ENCODE measurements at regions not wholly inside any gene's neighbourhood (a gene's known extent, or its start where the extent isn't known, plus 50 kb on each side); places are given as distances from the start of the nearest gene placed in this dataset.

DNA sequence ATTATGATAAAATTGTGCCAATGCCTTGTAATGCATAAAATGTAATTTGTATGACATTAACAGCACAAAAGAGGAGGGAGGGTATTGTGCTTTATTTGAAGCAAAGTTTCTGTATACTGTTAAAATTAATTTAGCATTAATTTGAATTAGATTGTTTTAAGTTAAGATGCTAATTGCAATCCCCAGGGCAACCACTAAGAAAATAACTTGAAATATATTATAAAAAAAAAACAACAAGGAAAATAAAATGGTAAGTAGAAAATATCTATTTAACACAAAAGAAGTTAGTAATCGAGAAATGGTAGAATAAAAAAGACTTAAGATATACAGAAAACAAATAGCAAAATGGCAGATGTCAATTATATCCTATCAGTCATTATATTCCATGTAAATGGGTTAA lies 131.4 kb upstream of the KAZN start:
- DNase-seq (no peak), ATAC-seq (ENCODE audit: low read depth) (no peak)
- Histone ChIP-seq H3K9me3 (ENCODE audit: control extremely low read depth in 1 of 3, control insufficient read depth in 2 of 3, insufficient read depth in 1 of 3, low read length in 2 of 3) (no peaks in the 10 kb centered on the region), H3K4me2 (replicated peaks; ENCODE audit: low read depth, low read length, poor library complexity, severe bottlenecking) (no peak overlapping the region), H3K27ac (ENCODE audit: low read length in 2 of 2) (no peak overlapping the region), H3K4me1 (ENCODE audit: control insufficient read depth in 2 of 2, insufficient read depth in 2 of 2, low read length in 2 of 2) (no peaks in the 10 kb centered on the region), H3K27me3 (replicated peaks in 1 of 4; ENCODE audit: control extremely low read depth in 1 of 4, control insufficient read depth in 3 of 4, insufficient read depth in 4 of 4, low read length in 3 of 4) (peaks cover 0 to 1% (median 0%) of the 10 kb centered on the region in 4 experiments), H3K36me3 (replicated peaks in 1 of 2; ENCODE audit: control extremely low read depth in 1 of 2, control insufficient read depth in 1 of 2, extremely low read depth in 1 of 2, insufficient read depth in 2 of 2, low read length in 1 of 2) (no peaks in the 10 kb centered on the region), H3K79me2 (ENCODE audit: control insufficient read depth, insufficient read depth, low read length) (no peaks in the 10 kb centered on the region), H3K9ac (ENCODE audit: low read length) (no peak overlapping the region), H2AFZ (ENCODE audit: insufficient read depth, low read depth, low read length, poor library complexity, severe bottlenecking) (no peak overlapping the region), H3K4me3 (ENCODE audit: control extremely low read depth in 1 of 5, extremely low read depth in 1 of 5, insufficient read depth in 1 of 5, low read depth in 2 of 5, low read length in 4 of 5) (no peak overlapping the region), H4K20me1 (ENCODE audit: control insufficient read depth, insufficient read depth, low read length, poor library complexity, severe bottlenecking) (no peaks in the 10 kb centered on the region)
- ChIA-PET POLR2A (no interaction called here), CTCF (no interaction called here)
- no peak overlapping the region for H3K4me3 Mint-ChIP-seq
- no peaks in the 10 kb centered on the region for H3K9me3 Mint-ChIP-seq (ENCODE audit: insufficient read depth)
- H3K27ac Mint-ChIP-seq: no peak overlapping the region
- intact Hi-C loops (cut with micrococcal nuclease): no loop called here
- no CpG with 5 or more reads among the region's 1 CpG for WGBS (ENCODE audit: insufficient coverage)
- TF ChIP-seq, protein P1, sequence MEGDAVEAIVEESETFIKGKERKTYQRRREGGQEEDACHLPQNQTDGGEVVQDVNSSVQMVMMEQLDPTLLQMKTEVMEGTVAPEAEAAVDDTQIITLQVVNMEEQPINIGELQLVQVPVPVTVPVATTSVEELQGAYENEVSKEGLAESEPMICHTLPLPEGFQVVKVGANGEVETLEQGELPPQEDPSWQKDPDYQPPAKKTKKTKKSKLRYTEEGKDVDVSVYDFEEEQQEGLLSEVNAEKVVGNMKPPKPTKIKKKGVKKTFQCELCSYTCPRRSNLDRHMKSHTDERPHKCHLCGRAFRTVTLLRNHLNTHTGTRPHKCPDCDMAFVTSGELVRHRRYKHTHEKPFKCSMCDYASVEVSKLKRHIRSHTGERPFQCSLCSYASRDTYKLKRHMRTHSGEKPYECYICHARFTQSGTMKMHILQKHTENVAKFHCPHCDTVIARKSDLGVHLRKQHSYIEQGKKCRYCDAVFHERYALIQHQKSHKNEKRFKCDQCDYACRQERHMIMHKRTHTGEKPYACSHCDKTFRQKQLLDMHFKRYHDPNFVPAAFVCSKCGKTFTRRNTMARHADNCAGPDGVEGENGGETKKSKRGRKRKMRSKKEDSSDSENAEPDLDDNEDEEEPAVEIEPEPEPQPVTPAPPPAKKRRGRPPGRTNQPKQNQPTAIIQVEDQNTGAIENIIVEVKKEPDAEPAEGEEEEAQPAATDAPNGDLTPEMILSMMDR (IDR thresholded peaks at IDR 0.05): no peak
- no peak for TF ChIP-seq EZH2 (IDR thresholded peaks at IDR 0.05; ENCODE audit: borderline replicate concordance, insufficient read depth, low read depth, low read length, poor library complexity, severe bottlenecking)
- no peaks in the 10 kb centered on the region for H3K4me1 Mint-ChIP-seq
- H3K27me3 Mint-ChIP-seq: no peaks in the 10 kb centered on the region

DNA sequence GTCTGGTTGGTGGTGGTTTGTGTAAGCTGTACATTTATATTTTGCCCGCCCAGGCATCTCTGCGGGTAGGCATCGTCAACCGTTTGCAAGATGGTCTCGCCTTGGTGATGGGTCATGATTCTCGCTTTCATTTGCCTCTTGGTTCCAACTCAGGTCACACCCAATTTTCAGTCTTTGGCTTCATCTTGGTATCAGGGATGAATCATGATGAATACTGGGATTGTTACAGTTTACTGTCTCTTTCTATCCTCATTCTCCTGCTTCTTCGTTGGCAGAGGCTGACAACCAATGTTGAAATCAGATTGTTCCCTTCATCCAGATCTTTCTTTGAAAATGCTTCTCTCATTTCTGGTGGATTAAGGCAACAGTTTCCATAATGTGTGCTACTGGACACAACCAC lies 129.7 kb upstream of the KAZN start:
- ChIA-PET CTCF (no interaction called here), POLR2A (no interaction called here)
- DNase-seq (no peak), ATAC-seq (ENCODE audit: low read depth) (no peak)
- Mint-ChIP-seq H3K4me3 (no peak overlapping the region), H3K4me1 (no peaks in the 10 kb centered on the region), H3K9me3 (ENCODE audit: insufficient read depth) (no peaks in the 10 kb centered on the region), H3K27ac (no peak overlapping the region), H3K27me3 (no peaks in the 10 kb centered on the region)
- 91% methylated on average over 4 of the region's 7 CpGs for WGBS (ENCODE audit: insufficient coverage)
- no peak overlapping the region for H2AFZ ChIP-seq (ENCODE audit: insufficient read depth, low read depth, low read length, poor library complexity, severe bottlenecking)
- H3K27ac ChIP-seq (ENCODE audit: low read length in 2 of 2): no peak overlapping the region
- TF ChIP-seq, protein P1 (IDR thresholded peaks at IDR 0.05): no peak
- no peak for TF ChIP-seq EZH2 (IDR thresholded peaks at IDR 0.05; ENCODE audit: borderline replicate concordance, insufficient read depth, low read depth, low read length, poor library complexity, severe bottlenecking)
- no peaks in the 10 kb centered on the region for H3K27me3 ChIP-seq (replicated peaks in 1 of 4; ENCODE audit: control extremely low read depth in 1 of 4, control insufficient read depth in 3 of 4, insufficient read depth in 4 of 4, low read length in 3 of 4)
- H3K9ac ChIP-seq (ENCODE audit: low read length): no peak overlapping the region
- no peak overlapping the region for H3K4me2 ChIP-seq (replicated peaks; ENCODE audit: low read depth, low read length, poor library complexity, severe bottlenecking)
- H3K4me1 ChIP-seq (ENCODE audit: control insufficient read depth in 2 of 2, insufficient read depth in 2 of 2, low read length in 2 of 2): no peaks in the 10 kb centered on the region
- no peak overlapping the region for H3K4me3 ChIP-seq (ENCODE audit: control extremely low read depth in 1 of 5, extremely low read depth in 1 of 5, insufficient read depth in 1 of 5, low read depth in 2 of 5, low read length in 4 of 5)
- intact Hi-C loops (cut with micrococcal nuclease): no loop called here
- no peaks in the 10 kb centered on the region for H3K9me3 ChIP-seq (ENCODE audit: control extremely low read depth in 1 of 3, control insufficient read depth in 2 of 3, insufficient read depth in 1 of 3, low read length in 2 of 3)
- no peaks in the 10 kb centered on the region for H3K79me2 ChIP-seq (ENCODE audit: control insufficient read depth, insufficient read depth, low read length)
- no peaks in the 10 kb centered on the region for H3K36me3 ChIP-seq (replicated peaks in 1 of 2; ENCODE audit: control extremely low read depth in 1 of 2, control insufficient read depth in 1 of 2, extremely low read depth in 1 of 2, insufficient read depth in 2 of 2, low read length in 1 of 2)
- H4K20me1 ChIP-seq (ENCODE audit: control insufficient read depth, insufficient read depth, low read length, poor library complexity, severe bottlenecking): no peaks in the 10 kb centered on the region

Data from B cell (primary cell).